ENCODE measurements at regions not wholly inside any gene's neighbourhood (a gene's known extent, or its start where the extent isn't known, plus 50 kb on each side); places are given as distances from the start of the nearest gene placed in this dataset.

DNA sequence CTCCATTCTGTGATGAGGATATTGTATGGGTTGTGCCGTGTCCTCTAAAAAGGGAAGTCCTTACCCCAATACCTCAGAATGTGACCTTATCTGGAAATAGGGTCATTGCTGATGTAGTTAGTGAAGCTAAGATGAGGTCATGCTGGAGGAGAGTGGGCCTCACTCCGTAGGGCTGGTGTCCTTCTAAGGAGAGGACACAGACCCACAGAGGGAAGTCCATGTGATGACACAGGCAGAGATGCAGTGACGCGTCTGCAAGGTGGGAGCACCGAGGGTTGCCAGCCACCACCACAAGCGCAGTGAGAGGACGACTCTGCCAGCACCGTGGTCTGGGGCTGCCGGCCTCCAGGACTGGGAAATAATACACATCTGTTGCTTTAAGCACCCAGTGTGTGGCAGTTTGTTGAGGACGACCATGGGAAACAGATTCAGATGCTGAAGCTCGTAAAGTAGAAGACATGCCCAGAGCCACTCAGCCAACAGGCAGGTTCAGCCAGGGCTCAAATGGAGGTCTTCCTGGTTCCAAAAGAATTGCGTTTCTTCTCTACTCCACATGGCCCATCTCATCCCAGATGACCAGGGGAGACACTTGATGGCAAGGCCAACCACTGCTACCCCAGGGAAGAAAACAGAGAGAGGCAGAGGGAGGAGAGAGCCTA lies 59.2 kb upstream of the DUSP22 start:
- Histone ChIP-seq H3K27me3 (no peaks in the 10 kb centered on the region), H3K27ac (no peak overlapping the region), H3K36me3 (no peaks in the 10 kb centered on the region), H3K4me3 (no peak overlapping the region), H3K9me3 (no peaks in the 10 kb centered on the region), H3K4me1 (no peaks in the 10 kb centered on the region)
- intact Hi-C loops (cut with DNase I; ENCODE audit: low total_unique reads) = no loop called here
- no peak for DNase-seq (ENCODE audit: low spot score in 2 of 2)
- TF ChIP-seq POLR2A (IDR thresholded peaks at IDR 0.05) (no peak), POLR2AphosphoS5 (IDR thresholded peaks at IDR 0.05) (no peak)
- TF ChIP-seq, protein P1, sequence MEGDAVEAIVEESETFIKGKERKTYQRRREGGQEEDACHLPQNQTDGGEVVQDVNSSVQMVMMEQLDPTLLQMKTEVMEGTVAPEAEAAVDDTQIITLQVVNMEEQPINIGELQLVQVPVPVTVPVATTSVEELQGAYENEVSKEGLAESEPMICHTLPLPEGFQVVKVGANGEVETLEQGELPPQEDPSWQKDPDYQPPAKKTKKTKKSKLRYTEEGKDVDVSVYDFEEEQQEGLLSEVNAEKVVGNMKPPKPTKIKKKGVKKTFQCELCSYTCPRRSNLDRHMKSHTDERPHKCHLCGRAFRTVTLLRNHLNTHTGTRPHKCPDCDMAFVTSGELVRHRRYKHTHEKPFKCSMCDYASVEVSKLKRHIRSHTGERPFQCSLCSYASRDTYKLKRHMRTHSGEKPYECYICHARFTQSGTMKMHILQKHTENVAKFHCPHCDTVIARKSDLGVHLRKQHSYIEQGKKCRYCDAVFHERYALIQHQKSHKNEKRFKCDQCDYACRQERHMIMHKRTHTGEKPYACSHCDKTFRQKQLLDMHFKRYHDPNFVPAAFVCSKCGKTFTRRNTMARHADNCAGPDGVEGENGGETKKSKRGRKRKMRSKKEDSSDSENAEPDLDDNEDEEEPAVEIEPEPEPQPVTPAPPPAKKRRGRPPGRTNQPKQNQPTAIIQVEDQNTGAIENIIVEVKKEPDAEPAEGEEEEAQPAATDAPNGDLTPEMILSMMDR (IDR thresholded peaks at IDR 0.05) = no peak

DNA sequence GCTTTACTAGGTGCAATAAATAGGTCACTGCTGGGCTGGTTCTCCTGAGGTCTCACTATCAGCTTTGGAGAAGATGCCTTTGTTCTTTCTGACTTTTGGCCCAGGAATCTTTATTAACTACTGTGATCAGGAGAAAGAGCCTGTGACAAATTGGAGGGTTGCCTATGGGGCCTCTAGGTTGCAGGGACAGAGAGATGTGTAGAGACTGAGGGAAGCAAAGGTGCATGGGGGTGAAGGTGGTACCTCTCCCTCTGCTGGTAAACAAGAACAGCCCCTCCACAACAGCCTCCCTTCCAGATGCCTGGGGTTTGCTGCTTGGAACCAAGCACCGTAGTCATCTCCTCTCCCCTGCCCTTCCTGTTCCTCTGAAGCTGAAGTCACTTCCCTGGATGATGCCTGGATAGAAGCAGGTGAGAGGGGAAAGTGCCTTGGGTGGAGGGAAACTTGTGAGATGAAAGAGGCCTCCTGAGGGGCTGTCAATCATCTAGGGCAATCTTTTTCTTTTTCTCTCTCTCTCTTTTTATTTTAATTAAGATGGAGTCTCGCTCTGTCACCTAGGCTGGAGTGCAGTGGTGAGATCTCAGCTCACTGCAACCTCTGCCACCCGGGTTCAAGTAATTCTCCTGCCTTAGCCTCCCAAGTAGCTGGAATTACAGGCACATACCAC lies 57.4 kb upstream of the DUSP22 start:
- Histone ChIP-seq H3K27me3 (no peaks in the 10 kb centered on the region), H3K27ac (peak overlapping the region in 1 of 2 donors; percentile 19), H3K9me3 (no peaks in the 10 kb centered on the region), H3K36me3 (no peaks in the 10 kb centered on the region), H3K4me3 (no peak overlapping the region), H3K4me1 (no peaks in the 10 kb centered on the region)
- TF ChIP-seq, protein P1 (IDR thresholded peaks at IDR 0.05) = no peak
- TF ChIP-seq POLR2AphosphoS5 (IDR thresholded peaks at IDR 0.05) = no peak
- TF ChIP-seq POLR2A (IDR thresholded peaks at IDR 0.05) = no peak
- intact Hi-C loops (cut with DNase I; ENCODE audit: low total_unique reads) = loop anchor here (5.0 kb wide), 1 partner anchor 822 kb away; no protein-coding TSS in a partner anchor
- no peak for DNase-seq (ENCODE audit: low spot score in 2 of 2)

DNA sequence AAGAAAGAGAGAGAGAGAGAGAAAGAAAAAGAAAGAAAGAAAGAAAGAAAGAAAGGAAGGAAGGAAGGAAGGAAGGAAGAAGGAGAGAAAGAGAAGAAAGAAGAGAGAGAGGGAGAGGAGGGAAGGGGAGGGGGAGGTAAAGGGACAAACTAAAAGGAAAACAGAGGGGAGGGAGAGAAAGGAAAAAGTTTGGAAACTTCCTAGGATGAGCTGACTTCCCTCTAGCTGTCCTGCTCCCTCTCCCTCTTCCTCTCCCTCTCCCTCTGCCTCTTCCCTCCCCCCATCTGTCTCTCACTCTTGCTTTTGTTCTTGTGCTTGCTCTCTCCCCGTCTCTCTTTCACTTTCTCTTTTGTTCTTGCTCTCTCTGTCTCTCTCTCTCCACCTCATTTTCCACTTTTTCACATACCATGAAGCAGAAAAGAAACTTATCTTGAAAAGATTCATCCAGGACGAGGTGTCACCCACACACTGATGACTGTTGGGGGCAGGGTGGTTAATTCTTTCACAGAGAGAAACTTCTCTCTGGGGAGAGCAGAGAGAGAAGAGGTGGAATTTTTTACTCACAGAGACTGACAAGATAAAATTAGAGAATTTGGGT lies 56.4 kb upstream of the DUSP22 start:
- intact Hi-C loops (cut with DNase I; ENCODE audit: low total_unique reads) = loop anchor here (5.0 kb wide), 1 partner anchor 821 kb away; no protein-coding TSS in a partner anchor

DNA sequence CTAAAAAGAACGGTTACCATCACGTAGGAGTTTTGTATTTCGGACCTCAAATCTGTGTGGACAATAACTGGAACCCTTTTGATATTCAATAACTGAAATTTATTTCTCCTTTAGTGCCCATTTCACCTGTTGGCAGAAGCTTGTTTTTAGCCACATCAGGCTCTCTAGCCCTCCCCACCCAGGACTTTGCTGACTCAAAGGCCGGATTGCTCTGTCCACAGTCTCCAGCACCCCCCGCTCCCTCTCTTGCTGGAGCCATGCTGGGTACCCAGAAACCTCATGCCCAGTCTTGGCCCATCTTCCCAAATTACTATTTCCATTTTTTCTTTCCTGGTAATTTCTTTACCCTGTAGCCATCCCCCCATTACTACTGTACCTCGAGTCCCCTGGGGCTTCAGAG lies 55.8 kb upstream of the DUSP22 start:
- TF ChIP-seq POLR2A (IDR thresholded peaks at IDR 0.05) = no peak
- Histone ChIP-seq H3K27me3 (no peaks in the 10 kb centered on the region), H3K27ac (peak overlapping the region; percentile 26 to 57), H3K4me1 (no peaks in the 10 kb centered on the region), H3K36me3 (no peaks in the 10 kb centered on the region), H3K9me3 (no peaks in the 10 kb centered on the region), H3K4me3 (peak overlapping the region in 2 of 3 donors; percentile 35 to 56)
- intact Hi-C loops (cut with DNase I; ENCODE audit: low total_unique reads) = loop anchor here (5.0 kb wide), 1 partner anchor 821 kb away; no protein-coding TSS in a partner anchor
- DNase-seq (ENCODE audit: low spot score in 2 of 2) = no peak

More for the DNA sequence above, 56.4 kb upstream of the DUSP22 start:
- Histone ChIP-seq H3K36me3 (no peaks in the 10 kb centered on the region), H3K27me3 (no peaks in the 10 kb centered on the region), H3K27ac (peak overlapping the region; percentile 26 to 57), H3K4me3 (peak overlapping the region; percentile 22 to 56 (median 35)), H3K4me1 (no peaks in the 10 kb centered on the region), H3K9me3 (no peaks in the 10 kb centered on the region)
- TF ChIP-seq, protein P1 (IDR thresholded peaks at IDR 0.05) = no peak
- no peak for TF ChIP-seq POLR2AphosphoS5 (IDR thresholded peaks at IDR 0.05)
- TF ChIP-seq POLR2A (IDR thresholded peaks at IDR 0.05) = no peak
- DNase-seq (ENCODE audit: low spot score in 2 of 2) = no peak

DNA sequence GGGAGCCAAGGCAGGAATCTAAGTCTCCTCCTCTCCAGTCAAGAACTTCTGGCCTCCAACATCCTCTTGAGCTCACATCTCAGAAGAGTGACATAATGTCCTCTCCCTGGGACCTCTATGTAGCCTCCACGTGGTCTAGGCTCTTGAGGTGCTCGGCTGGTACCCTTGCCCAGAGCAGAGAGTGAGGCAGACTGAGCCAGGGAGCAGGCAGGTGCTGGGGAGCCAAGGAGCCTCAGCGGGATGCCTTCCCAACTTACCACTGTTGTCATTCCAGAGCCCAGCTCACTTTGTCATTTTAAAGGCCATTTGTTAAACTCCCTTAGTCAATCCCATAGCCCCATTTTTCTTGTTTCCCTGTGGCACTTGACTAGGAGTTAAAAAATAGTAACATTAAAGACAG lies 52.1 kb upstream of the DUSP22 start:
- Histone ChIP-seq H3K36me3 (no peaks in the 10 kb centered on the region), H3K27ac (no peak overlapping the region), H3K27me3 (no peaks in the 10 kb centered on the region), H3K4me1 (no peaks in the 10 kb centered on the region), H3K4me3 (no peak overlapping the region), H3K9me3 (peaks cover 0 to 18% of the 10 kb centered on the region in 2 donors)
- TF ChIP-seq POLR2AphosphoS5 (IDR thresholded peaks at IDR 0.05) (no peak), POLR2A (IDR thresholded peaks at IDR 0.05) (no peak)
- TF ChIP-seq, protein P1 (IDR thresholded peaks at IDR 0.05) = no peak
- intact Hi-C loops (cut with DNase I; ENCODE audit: low total_unique reads) = no loop called here
- no peak for DNase-seq (ENCODE audit: low spot score in 2 of 2)

Data from breast epithelium (tissue), 4 donors.